Kidney (tissue), 13 donors: ENCODE measurements at regions not wholly inside any gene's neighbourhood (a gene's known extent, or its start where the extent isn't known, plus 50 kb on each side); places are given as distances from the start of the nearest gene placed in this dataset.
"Not testable (repeated sequence)": the region's sequence is repeated elsewhere in the genome, so short reads cannot be mapped to it uniquely, and the experiment has no call there.

ENCODE experiments used
- DNase-seq, 5 donors: peaks; one replicate each; pipeline ENCODE4 v3.0.0-alpha.2; 2013 to 2020
- FAIRE-seq: peaks from 2 replicates; lab custom pipeline; 2012; peaks lifted over from hg19 to GRCh38; lab: Jason Lieb, UNC
- H3K27ac ChIP-seq, 2 donors: one replicate each; pipeline ENCODE4 v1.7.0; 2013; ENCODE audit warnings: low read depth in 2 of 2, low read length in 2 of 2, inconsistent platforms in 1 of 2
- H3K27me3 ChIP-seq: one replicate; pipeline ENCODE4 v1.7.1; 2013; ENCODE audit warnings: low read length, inconsistent platforms; ENCODE audit not compliant: control insufficient read depth, insufficient read depth
- H3K36me3 ChIP-seq, 3 donors: one replicate each; pipeline versions ENCODE4 v1.7.0 to v1.7.1; 2013; ENCODE audit warnings: low read length in 3 of 3, control low read depth in 1 of 3, inconsistent platforms in 1 of 3; ENCODE audit not compliant: insufficient read depth in 3 of 3, control insufficient read depth in 2 of 3
- H3K4me1 ChIP-seq, 3 donors: one replicate each; pipeline versions ENCODE4 v1.7.0 to v1.7.1; 2013; ENCODE audit warnings: low read length in 3 of 3, inconsistent platforms in 1 of 3, low read depth in 1 of 3; ENCODE audit not compliant: control insufficient read depth in 2 of 3, insufficient read depth in 2 of 3
- H3K4me3 ChIP-seq, 3 donors: one replicate each; pipeline versions ENCODE4 v1.7.0 to v1.8.1; 2013; ENCODE audit warnings: low read length in 3 of 3, control low read depth in 1 of 3, inconsistent platforms in 1 of 3
- H3K9ac ChIP-seq, 3 donors: one replicate each; pipeline versions ENCODE4 v1.7.0 to v1.7.1; 2013; ENCODE audit warnings: low read length in 3 of 3, control low read depth in 1 of 3, inconsistent platforms in 1 of 3
- H3K9me3 ChIP-seq, 3 donors: one replicate each; pipeline versions ENCODE4 v1.7.0 to v1.7.1; 2013; ENCODE audit warnings: low read length in 3 of 3, control low read depth in 1 of 3, inconsistent platforms in 1 of 3; ENCODE audit not compliant: control insufficient read depth in 2 of 3, insufficient read depth in 1 of 3
- intact Hi-C: fragments of 100-400 bp; cut with DNase I; formaldehyde crosslinking; loops from one replicate; pipeline ENCODE4 v1.11.1; 2022
- TF ChIP-seq, protein P1 (sequence below): IDR thresholded peaks from 3 replicates; pipeline ENCODE4 v1.5.1; 2012; ENCODE audit warnings: mild to moderate bottlenecking, moderate library complexity, borderline replicate concordance; ENCODE audit not compliant: insufficient read depth; ENCODE audit errors: extremely low read depth
- donor health status: control.
- donor health status: control.
- donor health status: control.
- donor health status: control.
- donor health status: control.
- donor health status: DM: yes; HTN: yes; CAD: no.
- donor health status: Normal renal cell carcinoma (clear cell type).

DNA sequence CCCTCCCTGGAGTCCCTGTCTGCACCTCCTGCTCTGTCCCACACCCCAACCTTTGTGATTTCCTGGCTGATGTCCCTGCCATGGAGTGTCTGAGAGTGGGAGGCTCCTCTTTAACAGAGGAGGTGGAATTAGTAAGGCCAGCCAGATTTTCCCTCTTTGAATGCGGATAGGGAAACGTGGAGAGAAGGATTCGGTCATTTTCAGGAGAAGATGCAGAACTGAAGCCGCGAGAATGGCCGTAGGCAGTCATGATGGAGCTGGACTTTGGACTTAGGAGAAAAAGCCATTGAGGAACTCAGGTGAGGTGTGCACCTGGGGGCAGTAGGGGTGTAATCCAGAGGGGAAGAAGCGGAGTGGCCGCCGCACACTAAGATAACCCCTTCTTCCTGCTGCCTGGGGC is 138.1 kb upstream of the ATP10A start:
- no peak overlapping the region for H3K9ac ChIP-seq
- intact Hi-C loops: no loop called here
- no peaks in the 10 kb centered on the region for H3K9me3 ChIP-seq
- H3K27me3 ChIP-seq: no peaks in the 10 kb centered on the region
- FAIRE-seq (no peak), DNase-seq (no peak)
- no peak overlapping the region for H3K4me3 ChIP-seq
- no peaks in the 10 kb centered on the region for H3K4me1 ChIP-seq
- H3K27ac ChIP-seq: no peak overlapping the region
- TF ChIP-seq, protein P1, sequence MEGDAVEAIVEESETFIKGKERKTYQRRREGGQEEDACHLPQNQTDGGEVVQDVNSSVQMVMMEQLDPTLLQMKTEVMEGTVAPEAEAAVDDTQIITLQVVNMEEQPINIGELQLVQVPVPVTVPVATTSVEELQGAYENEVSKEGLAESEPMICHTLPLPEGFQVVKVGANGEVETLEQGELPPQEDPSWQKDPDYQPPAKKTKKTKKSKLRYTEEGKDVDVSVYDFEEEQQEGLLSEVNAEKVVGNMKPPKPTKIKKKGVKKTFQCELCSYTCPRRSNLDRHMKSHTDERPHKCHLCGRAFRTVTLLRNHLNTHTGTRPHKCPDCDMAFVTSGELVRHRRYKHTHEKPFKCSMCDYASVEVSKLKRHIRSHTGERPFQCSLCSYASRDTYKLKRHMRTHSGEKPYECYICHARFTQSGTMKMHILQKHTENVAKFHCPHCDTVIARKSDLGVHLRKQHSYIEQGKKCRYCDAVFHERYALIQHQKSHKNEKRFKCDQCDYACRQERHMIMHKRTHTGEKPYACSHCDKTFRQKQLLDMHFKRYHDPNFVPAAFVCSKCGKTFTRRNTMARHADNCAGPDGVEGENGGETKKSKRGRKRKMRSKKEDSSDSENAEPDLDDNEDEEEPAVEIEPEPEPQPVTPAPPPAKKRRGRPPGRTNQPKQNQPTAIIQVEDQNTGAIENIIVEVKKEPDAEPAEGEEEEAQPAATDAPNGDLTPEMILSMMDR: no peak
- no peaks in the 10 kb centered on the region for H3K36me3 ChIP-seq

DNA sequence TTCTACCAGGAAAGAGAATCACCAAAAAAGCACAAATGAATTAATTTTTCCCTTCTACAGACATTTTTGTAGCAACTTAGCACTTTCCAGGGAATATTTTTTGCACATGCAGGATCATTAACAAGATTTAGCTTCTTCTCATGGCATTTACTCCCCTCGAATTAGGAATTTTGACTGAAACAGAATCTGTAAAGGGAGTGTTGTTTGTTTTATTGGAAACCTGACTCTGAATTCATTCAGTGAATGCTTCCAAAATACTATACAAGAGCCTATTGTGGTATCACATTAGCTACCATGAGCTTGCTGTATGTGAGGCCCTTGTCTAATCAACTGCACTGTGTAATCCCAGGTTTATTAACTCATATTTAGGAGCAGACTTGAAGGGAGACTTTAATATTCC is 130.4 kb upstream of the ATP10A start:
- TF ChIP-seq, protein P1: no peak
- H3K4me3 ChIP-seq: no peak overlapping the region
- intact Hi-C loops: no loop called here
- no peaks in the 10 kb centered on the region for H3K4me1 ChIP-seq
- DNase-seq: peak in 2 of 5 donors; percentile 75 to 81
- H3K27ac ChIP-seq: no peak overlapping the region
- FAIRE-seq: no peak
- H3K36me3 ChIP-seq: no peaks in the 10 kb centered on the region
- no peaks in the 10 kb centered on the region for H3K27me3 ChIP-seq
- H3K9me3 ChIP-seq: no peaks in the 10 kb centered on the region
- H3K9ac ChIP-seq: no peak overlapping the region

DNA sequence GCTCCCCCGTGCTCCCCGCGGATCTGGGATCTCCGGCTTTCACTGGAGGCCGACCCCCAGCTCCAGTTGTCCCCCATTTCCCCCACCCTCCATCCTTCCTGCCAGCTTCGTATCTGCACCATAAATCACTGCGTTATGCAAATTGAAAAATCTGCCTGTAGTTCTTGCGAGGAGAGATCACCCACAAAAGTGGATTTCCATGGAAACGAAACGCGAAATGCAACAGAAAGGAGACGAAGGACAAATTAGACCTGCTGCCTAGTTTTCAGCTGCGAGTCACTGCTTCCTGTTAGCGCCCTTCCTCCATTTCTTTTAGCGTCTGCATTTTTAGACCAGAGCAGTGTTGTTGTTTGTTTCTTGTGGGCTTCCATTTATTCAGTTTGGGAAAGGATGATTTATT is 127.1 kb upstream of the ATP10A start:
- FAIRE-seq (no peak), DNase-seq (no peak)
- intact Hi-C loops: no loop called here
- H3K27me3 ChIP-seq: no peaks in the 10 kb centered on the region
- no peak overlapping the region for H3K27ac ChIP-seq
- no peaks in the 10 kb centered on the region for H3K36me3 ChIP-seq
- H3K4me3 ChIP-seq: no peak overlapping the region
- no peaks in the 10 kb centered on the region for H3K9me3 ChIP-seq
- TF ChIP-seq, protein P1: no peak
- H3K4me1 ChIP-seq: no peaks in the 10 kb centered on the region
- no peak overlapping the region for H3K9ac ChIP-seq

DNA sequence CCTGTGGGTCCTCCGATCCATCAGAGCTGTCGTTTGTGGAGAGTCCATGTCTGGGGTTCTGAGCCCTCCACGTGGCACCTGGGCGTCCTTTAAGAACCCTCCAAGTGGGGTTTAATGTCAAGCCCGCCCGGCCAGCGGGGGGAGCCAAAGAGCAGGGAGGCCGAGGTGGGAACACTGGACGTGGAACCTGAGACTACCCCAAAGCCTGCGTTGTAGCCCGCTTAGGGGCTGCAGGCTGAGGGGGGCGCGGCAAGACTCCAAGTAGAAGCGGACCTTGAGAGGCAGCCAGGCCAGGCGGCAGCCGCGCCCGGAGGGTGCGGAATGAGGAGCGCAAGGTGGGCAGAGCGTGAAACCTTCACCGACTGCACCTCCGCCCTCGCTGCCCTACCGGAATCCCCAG is 126.2 kb upstream of the ATP10A start:
- TF ChIP-seq, protein P1: peak; percentile 3
- H3K36me3 ChIP-seq: no peaks in the 10 kb centered on the region
- FAIRE-seq: no peak
- H3K27me3 ChIP-seq: no peaks in the 10 kb centered on the region
- no peaks in the 10 kb centered on the region for H3K9me3 ChIP-seq
- H3K9ac ChIP-seq: no peak overlapping the region
- intact Hi-C loops: no loop called here
- H3K27ac ChIP-seq: no peak overlapping the region
- H3K4me1 ChIP-seq: no peaks in the 10 kb centered on the region
- H3K4me3 ChIP-seq: no peak overlapping the region
- no peak for DNase-seq

DNA sequence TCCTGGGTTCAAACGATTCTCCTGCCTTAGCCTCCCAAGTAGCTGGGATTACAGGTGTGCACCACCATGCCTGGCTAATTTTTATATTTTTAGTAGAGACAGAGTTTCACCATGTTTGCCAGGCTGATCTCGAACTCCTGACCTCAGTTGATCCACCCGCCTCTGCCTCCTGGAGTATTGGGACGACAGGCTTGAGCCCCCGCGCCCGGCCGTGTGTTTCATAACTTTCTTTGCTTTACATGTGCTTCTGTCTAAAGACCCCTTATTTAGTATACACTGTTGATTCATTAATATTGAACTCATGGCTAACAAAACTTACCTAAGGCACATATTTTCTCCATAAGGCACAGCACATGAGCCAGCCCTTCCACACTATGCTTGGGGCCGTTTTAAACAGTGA is 125.6 kb upstream of the ATP10A start:
- intact Hi-C loops, H3K36me3 ChIP-seq, H3K27ac ChIP-seq, H3K27me3 ChIP-seq, DNase-seq, H3K9ac ChIP-seq, H3K4me1 ChIP-seq, H3K9me3 ChIP-seq, FAIRE-seq, H3K4me3 ChIP-seq: not testable (repeated sequence)
